Ovary (tissue), 7 donors: ENCODE measurements at regions not wholly inside any gene's neighbourhood (a gene's known extent, or its start where the extent isn't known, plus 50 kb on each side); places are given as distances from the start of the nearest gene placed in this dataset.

ENCODE experiments used
- DNase-seq, 5 donors: peaks; one replicate each; pipeline ENCODE4 v3.0.0-alpha.2; 2019 to 2020
- H3K27ac ChIP-seq, 2 donors: fragments of 200-600 bp; one replicate each; pipeline versions ENCODE4 v1.5.1 to v1.8.0; 2019 to 2022
- H3K27me3 ChIP-seq: fragments of 200-600 bp; one replicate; pipeline ENCODE4 v1.8.0; 2022
- H3K36me3 ChIP-seq: fragments of 200-600 bp; sonication (generic); one replicate; pipeline ENCODE4 v1.5.1; 2019
- H3K4me1 ChIP-seq: one replicate; pipeline ENCODE4 v1.8.1; 2013; ENCODE audit warnings: mild to moderate bottlenecking, moderate library complexity; ENCODE audit not compliant: insufficient read depth
- H3K4me3 ChIP-seq: fragments of 200-600 bp; sonication (generic); one replicate; pipeline ENCODE4 v1.5.1; 2017
- H3K9me3 ChIP-seq, 2 donors: fragments of 200-600 bp in 1 of 2; sonication (generic) in 1 of 2; one replicate each; pipeline versions ENCODE4 v1.5.1 to v1.8.1; 2013 to 2019; ENCODE audit warnings: mild to moderate bottlenecking in 1 of 2, moderate library complexity in 1 of 2
- EP300 ChIP-seq: sonication (generic); formaldehyde crosslinking; IDR thresholded peaks from one replicate; pipeline ENCODE4 v1.6.1; 2017; ENCODE audit warnings: antibody characterized with exemption
- POLR2A ChIP-seq: fragments of 450-650 bp; IDR thresholded peaks from one replicate; pipeline ENCODE4 v1.6.1; 2017; ENCODE audit warnings: antibody characterized with exemption, mild to moderate bottlenecking, moderate library complexity
- WGBS, 3 donors: extraction: QIAGEN DNeasy Blood & Tissue Kit in 1 of 3; methylation state at CpG; one replicate each; pipeline versions ENCODE4 v1.1.5 to v1.1.7; 2013 to 2017; 5-methylcytosine and 5-hydroxymethylcytosine counted together
- intact Hi-C, 4 donors: fragments of 100-400 bp; cut with DNase I; formaldehyde crosslinking; loops; one replicate each; pipeline versions ENCODE4 v1.11.0 to v1.15.1; 2022 to 2023
- TF ChIP-seq, protein P1 (sequence below), 3 donors: fragments of 450-650 bp in 2 of 3; fragments of 200-600 bp in 1 of 3; IDR thresholded peaks; one replicate each; pipeline versions ENCODE4 v1.5.1 to v1.8.0; 2016 to 2022; ENCODE audit warnings: antibody characterized with exemption in 3 of 3, mild to moderate bottlenecking in 1 of 3
- donor health status: DM: no; HTN: no; CAD: no; lungs with moderate emphysema.
- donor health status: DM: no; HTN: no; CAD: no.
- donor health status: Bipolar disorder and iron deficiency.
- donor health status: DM: no; HTN: no; CAD: no.
- donor health status: DM: yes; HTN: yes; CAD: no.

DNA sequence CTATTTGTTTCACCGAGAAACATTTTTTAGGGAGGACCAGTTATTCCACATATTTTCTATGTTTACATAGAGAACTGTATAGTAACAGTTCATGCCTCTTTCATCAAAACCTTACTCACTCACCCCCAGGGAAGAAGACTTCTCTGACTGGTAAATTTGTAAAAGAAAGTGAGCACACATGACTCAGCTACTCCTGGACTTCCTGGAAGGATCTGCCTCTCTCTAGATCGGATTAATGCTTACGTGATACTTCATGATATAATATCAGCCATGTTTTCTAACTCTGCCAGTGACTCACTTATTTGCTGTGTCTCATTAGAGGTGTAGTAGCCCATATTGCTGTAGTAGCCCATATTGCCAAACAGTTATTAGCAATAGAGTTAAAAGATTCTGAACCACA, 494.3 kb upstream of the ATXN7L3B start:
- H3K36me3 ChIP-seq = no peaks in the 10 kb centered on the region
- no peak for DNase-seq
- intact Hi-C loops = no loop called here
- H3K27me3 ChIP-seq = no peaks in the 10 kb centered on the region
- TF ChIP-seq POLR2A = no peak
- TF ChIP-seq EP300 = no peak
- TF ChIP-seq, protein P1, sequence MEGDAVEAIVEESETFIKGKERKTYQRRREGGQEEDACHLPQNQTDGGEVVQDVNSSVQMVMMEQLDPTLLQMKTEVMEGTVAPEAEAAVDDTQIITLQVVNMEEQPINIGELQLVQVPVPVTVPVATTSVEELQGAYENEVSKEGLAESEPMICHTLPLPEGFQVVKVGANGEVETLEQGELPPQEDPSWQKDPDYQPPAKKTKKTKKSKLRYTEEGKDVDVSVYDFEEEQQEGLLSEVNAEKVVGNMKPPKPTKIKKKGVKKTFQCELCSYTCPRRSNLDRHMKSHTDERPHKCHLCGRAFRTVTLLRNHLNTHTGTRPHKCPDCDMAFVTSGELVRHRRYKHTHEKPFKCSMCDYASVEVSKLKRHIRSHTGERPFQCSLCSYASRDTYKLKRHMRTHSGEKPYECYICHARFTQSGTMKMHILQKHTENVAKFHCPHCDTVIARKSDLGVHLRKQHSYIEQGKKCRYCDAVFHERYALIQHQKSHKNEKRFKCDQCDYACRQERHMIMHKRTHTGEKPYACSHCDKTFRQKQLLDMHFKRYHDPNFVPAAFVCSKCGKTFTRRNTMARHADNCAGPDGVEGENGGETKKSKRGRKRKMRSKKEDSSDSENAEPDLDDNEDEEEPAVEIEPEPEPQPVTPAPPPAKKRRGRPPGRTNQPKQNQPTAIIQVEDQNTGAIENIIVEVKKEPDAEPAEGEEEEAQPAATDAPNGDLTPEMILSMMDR (IDR thresholded peaks at IDR 0.05) = no peak
- no peaks in the 10 kb centered on the region for H3K4me1 ChIP-seq
- H3K4me3 ChIP-seq = no peak overlapping the region
- no peaks in the 10 kb centered on the region for H3K9me3 ChIP-seq
- WGBS, 3 donors = 58 to 77% (median 59%) methylated on average over 3 of the region's 3 CpGs
- no peak overlapping the region for H3K27ac ChIP-seq

- 65 to 74% (median 73%) methylated on average over 3 of the region's 3 CpGs for WGBS, 3 donors
These were observed 488.3 kb upstream of the ATXN7L3B start for GRCh38 chr12:74049348-74049747.

DNA sequence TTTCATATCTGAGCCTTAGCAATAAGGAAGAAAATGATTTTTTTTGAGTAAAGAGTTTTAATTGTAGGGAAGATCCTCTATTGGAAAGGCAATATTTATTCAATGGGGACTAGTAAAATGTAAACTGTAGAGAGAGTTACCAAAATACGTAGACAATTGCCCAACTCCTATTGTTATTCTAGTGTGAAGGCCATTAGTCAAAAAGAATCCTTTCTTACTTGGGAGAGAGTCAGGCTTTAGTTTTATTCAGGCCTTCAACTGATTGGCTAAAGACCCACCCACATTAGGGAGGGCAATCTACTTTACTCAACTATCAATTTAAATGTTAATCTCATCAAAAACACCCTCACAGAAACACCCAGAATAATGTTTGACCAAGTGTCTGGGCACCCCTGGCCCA, 485.8 kb upstream of the ATXN7L3B start:
- DNase-seq = no peak
- Histone ChIP-seq H3K27ac (no peak overlapping the region), H3K27me3 (no peaks in the 10 kb centered on the region)

More at GRCh38 chr12:74049348-74049747, 488.3 kb upstream of the ATXN7L3B start:
- Histone ChIP-seq H3K27me3 (no peaks in the 10 kb centered on the region), H3K36me3 (no peaks in the 10 kb centered on the region), H3K4me1 (no peaks in the 10 kb centered on the region), H3K27ac (no peak overlapping the region), H3K9me3 (no peaks in the 10 kb centered on the region), H3K4me3 (no peak overlapping the region)
- TF ChIP-seq, protein P1 (IDR thresholded peaks at IDR 0.05) = no peak
- TF ChIP-seq EP300 = no peak
- no peak for TF ChIP-seq POLR2A
- no peak for DNase-seq
- intact Hi-C loops = no loop called here

GRCh38 chr12:74066476-74066875, 471.2 kb upstream of the ATXN7L3B start:
- DNase-seq = peak in 2 of 5 donors; percentile 14
- H3K36me3 ChIP-seq = no peaks in the 10 kb centered on the region
- no peaks in the 10 kb centered on the region for H3K4me1 ChIP-seq
- H3K9me3 ChIP-seq = no peaks in the 10 kb centered on the region
- no peak overlapping the region for H3K27ac ChIP-seq
- WGBS, 3 donors = 65 to 77% (median 73%) methylated on average over 2 of the region's 2 CpGs
- intact Hi-C loops = no loop called here
- H3K27me3 ChIP-seq = no peaks in the 10 kb centered on the region
- TF ChIP-seq POLR2A = no peak
- TF ChIP-seq, protein P1 (IDR thresholded peaks at IDR 0.05) = no peak
- no peak for TF ChIP-seq EP300
- H3K4me3 ChIP-seq = no peak overlapping the region

More for the DNA sequence above, 485.8 kb upstream of the ATXN7L3B start:
- H3K4me3 ChIP-seq = no peak overlapping the region
- H3K9me3 ChIP-seq = no peaks in the 10 kb centered on the region
- H3K36me3 ChIP-seq = no peaks in the 10 kb centered on the region
- 37 to 57% (median 46%) methylated on average over 1 of the region's 1 CpG for WGBS, 3 donors
- H3K4me1 ChIP-seq = no peaks in the 10 kb centered on the region
- no peak for TF ChIP-seq POLR2A
- no peak for TF ChIP-seq EP300
- intact Hi-C loops = no loop called here

DNA sequence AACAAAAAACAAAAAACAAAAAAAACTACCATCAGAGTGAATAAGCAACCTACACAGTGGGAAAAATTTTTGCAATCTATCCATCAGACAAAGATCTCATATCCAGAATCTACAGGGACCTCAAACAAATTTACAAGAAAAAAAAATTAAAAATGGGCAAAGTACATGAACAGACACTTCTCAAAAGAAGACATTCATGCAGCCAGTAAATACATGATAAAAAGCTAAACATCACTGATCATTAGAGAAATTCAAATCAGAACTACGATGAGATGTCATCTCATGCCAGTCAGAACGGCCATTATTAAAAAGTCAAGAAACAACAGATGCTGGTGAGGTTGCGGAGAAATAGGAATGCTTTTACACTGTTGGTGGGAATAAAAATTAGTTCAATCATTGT, 466.5 kb upstream of the ATXN7L3B start:
- Histone ChIP-seq H3K4me1 (no peaks in the 10 kb centered on the region), H3K4me3 (no peak overlapping the region), H3K27ac (no peak overlapping the region), H3K27me3 (no peaks in the 10 kb centered on the region), H3K9me3 (no peaks in the 10 kb centered on the region), H3K36me3 (no peaks in the 10 kb centered on the region)
- TF ChIP-seq EP300 = no peak
- TF ChIP-seq, protein P1 (IDR thresholded peaks at IDR 0.05) = no peak
- TF ChIP-seq POLR2A = no peak
- intact Hi-C loops = no loop called here
- WGBS, 3 donors = 90 to 96% (median 96%) methylated on average over 3 of the region's 3 CpGs
- DNase-seq = no peak
